T-helper 9 cell (primary cell): ENCODE measurements at regions not wholly inside any gene's neighbourhood (a gene's known extent, or its start where the extent isn't known, plus 50 kb on each side); places are given as distances from the start of the nearest gene placed in this dataset.
"Not testable (repeated sequence)": the region's sequence is repeated elsewhere in the genome, so short reads cannot be mapped to it uniquely, and the experiment has no call there.

Experiments used
- DNase-seq: peaks from one replicate; pipeline ENCODE4 v3.0.0-alpha.2; 2020

DNA sequence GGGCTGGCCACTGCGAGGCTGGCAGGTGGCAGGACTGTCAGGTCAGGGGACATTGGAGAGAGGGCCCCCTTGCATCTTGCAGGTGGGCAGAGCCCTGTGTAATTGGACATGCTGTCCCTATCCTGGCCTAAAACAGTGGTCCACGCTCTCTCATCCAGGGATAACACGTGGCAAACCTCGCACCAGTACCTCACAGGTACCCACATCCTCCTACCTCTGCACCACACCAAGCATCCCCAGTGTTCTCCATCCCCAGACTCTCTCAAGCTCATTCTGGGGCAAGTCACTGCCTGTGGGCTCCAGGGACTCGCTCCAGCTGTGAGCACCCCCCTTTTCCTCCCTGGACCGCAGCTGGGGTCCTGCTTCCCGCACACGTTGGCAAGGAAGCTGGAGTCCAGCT lies 212.3 kb upstream of the LRRC61 start:
- DNase-seq, result not testable (repeated sequence)

DNA sequence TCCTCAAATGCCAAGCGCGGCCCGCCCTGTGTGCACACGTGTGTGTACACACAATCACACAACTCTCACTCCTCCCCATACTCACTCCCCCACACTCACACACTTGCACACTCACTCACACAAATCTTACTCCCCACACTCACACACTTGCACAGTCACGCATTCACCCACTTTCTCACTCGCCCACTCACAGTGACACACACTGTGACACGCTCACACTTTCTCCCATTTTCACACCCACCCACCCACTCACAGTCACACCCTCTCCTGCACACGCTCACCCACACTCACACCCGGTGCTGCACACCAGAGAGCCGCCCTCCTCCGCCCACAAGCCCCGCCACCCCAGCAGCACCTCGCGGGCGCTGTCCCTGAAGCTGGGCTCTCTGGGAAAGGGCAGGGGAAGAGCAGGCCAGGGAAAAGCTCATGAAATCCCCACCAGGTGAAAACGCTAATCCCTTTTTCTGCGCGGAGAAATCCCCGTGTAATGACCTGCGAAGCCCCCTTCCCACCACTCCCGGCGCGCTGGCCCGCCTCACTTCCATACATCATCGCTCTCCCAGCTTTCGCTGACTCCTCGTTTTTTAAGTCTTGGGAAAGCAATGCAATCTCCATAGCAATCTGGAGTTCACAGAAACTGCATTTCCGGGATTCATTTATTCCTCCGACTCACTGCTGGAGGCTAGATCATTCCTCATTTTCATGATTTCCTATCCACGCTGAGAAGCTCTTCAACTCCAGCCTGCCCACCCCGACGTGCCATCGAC lies 211.6 kb upstream of the LRRC61 start:
- DNase-seq, result not testable (repeated sequence)

- DNase-seq, result not testable (repeated sequence)
Observed at GRCh38 chr7:150113301-150113700, 209.9 kb upstream of the LRRC61 start.

DNA sequence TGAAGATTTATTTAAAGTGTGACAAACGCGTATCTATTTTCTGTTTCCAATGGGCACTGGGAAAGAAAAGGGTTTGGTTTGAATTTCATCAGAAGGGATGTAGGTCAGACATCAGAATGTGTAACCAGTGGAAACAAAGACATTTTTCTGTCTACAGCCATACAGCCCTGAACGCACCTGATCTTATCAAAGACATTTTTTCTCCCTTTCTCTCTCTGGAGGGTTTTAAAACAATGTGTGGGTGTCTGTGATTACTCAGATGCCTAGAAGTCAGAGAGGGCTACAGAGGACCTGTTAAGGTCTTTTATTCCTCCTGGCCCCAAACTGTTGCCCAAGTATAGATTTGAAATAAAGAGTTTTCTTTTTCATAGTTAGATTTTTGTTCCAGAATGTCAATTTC lies 208.6 kb upstream of the LRRC61 start:
- DNase-seq, result not testable (repeated sequence)

DNA sequence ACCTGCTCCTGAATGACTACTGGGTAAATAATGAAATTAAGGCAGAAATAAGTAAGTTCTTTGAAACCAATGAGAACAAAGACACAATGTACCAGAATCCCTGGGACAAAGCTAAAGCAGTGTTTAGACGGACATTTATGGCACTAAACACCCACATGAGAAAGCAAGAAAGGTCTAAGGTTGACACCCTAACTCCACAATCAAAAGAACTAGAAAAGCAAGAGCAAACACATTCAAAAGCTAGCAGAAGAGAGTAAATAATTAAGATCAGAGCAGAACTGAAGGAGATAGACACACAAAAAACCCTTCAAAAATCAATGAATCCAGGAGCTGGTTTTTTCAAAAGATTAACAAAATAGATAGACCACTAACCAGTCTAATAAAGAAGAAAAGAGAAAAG lies 203.2 kb upstream of the LRRC61 start:
- not testable (repeated sequence) for DNase-seq

DNA sequence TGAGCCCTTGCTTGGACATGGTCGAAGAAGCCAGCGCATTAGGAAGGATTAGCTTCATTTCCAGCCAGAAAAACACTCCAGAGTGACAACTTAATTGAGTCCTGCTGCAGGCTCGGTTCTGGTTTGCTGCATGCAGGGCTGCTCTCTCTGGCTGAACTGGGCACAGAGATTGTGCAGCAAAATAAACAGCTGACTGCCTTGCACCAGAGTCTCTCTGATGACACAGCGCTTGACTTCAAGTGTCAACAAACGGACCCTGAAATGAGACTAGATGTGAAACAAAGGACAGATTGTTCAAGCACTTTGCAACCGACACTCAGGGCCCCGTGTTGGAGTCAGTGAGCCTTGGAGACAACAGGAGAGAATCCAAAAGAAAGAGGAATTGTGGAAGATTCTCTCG lies 197.3 kb upstream of the LRRC61 start:
- DNase-seq, result not testable (repeated sequence)

- not testable (repeated sequence) for DNase-seq
Observed at GRCh38 chr7:150134451-150134850, 188.7 kb upstream of the LRRC61 start.

DNA sequence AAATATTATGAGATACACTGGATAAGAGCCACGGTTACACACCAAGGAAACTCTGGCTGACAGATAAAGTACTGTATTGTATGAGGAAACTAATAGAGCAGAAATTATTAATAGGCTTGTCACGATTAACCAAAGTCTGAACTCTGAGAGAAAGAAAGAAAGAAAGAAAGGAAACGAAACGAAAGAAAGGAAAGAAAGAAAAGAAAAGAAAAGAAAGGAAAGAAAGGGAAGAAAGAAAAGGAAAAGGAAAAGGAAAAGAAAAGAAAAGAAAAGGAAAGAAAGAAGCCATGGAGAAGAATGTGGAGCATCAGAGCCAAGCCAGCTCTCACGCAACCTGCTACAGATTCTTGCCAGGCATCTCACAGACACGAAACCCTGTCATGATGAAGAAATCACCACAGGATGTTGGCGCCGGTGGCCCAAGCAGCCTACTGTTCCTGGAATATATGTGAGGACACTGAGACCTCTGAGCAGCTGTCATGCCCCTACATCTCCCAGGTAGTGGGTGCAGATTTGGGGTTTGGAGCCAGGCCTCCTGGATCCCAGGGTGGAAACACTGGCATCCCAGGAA lies 187.4 kb upstream of the LRRC61 start:
- DNase-seq, result not testable (repeated sequence)

DNA sequence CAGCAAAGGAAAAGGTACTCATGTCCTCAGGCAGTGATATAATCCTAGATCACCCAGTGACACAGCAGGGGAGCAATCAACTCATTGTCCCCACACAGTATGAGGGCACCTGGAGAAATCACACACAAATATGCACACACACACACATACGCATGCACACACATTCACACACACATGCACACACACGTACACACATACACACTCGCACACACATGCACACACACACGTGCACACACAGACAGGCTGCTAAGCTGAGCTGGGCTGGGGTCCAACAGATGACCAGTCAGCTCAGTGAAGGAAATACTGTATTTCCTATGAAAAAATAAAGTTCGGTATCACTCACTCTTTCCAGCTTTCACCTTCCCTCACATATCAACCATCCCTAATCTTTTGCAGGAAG lies 183.3 kb upstream of the LRRC61 start:
- DNase-seq, result not testable (repeated sequence)

GRCh38 chr7:150141525-150142345 lies 181.4 kb upstream of the LRRC61 start:
- not testable (repeated sequence) for DNase-seq

DNA sequence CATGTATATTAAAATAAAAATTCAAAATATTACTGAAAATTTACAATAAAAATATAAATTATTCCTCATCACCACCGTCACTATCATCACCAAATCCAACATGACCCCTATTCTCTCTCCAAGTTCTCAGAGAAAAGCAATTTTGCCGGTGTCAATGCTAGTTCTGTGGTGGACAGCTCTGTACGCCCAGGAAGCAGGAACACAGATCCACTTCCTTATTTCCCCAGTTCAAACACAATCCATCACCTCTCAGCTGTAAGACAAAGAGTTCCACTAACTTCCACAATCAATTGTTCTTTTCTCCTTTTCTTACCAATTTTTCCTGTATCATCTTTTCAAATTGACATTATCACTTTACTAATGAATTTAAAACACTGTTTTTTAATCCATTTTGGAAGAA lies 177.0 kb upstream of the LRRC61 start:
- not testable (repeated sequence) for DNase-seq

- DNase-seq, result not testable (repeated sequence)
Observed at GRCh38 chr7:150147524-150147923, 175.6 kb upstream of the LRRC61 start.

- DNase-seq, result not testable (repeated sequence)
Observed at GRCh38 chr7:150156015-150156414, 167.1 kb upstream of the LRRC61 start.

DNA sequence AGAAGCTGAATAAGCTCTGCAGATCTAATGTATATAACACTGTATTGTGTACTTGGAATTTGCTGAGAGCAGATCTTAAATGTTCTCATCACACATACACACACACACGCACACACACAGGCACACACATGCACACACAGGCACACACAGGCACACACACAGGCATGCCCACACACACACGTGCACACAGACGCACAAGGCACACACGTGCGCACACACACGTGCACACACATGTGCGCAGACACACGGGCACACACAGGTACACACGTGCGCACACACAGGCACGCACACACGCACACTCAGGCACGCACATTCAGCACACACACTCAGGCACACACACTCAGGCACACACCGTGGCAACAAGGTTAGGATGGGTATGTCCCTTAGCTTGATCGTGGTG lies 164.5 kb upstream of the LRRC61 start:
- DNase-seq, result not testable (repeated sequence)

GRCh38 chr7:150169515-150169914 lies 153.6 kb upstream of the LRRC61 start:
- not testable (repeated sequence) for DNase-seq

DNA sequence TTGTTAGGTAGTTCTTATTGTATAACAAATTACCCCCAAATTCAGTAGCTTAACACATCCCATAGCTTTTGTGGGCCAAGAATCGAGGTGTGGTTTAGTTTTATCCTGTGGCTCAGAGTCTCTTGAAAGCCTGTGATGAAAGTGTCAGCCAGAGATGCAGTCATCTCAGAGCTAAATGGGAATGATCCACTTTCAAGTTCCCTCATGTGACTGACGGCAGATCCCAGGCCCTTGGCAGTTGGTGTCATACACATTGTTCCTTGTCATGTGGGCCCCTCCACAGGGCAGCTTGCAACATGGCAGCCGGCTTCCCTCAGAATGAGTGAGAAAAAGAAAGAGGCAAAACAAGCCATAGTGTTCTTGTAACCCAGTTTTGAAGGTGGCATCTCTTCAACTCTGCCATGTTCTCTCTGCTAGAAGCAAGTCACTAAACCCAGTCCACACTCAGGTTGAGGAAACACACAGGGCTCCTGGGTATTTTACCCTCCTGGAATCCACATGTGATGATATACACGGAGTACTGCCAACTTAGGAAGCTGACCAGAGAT lies 153.1 kb upstream of the LRRC61 start:
- DNase-seq, result not testable (repeated sequence)

DNA sequence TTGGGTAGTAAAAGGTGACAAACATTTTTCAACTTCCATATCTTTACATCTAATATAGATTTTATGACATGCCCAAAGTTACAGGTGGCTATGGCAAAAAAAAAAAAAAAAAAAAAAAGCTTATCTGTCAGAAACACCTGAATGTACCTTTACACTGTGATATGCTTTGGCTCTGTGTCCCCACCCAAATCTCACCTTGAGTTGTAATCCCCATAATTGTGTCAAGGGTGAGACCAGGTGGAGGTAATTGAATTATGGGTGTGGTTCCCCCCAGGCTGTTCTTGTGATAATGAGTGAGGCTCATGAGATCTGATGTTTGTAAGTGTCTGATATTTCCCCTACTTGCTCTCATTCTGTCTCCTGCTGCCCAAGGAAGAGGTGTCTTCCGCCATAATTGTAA lies 139.6 kb upstream of the LRRC61 start:
- DNase-seq, result not testable (repeated sequence)

DNA sequence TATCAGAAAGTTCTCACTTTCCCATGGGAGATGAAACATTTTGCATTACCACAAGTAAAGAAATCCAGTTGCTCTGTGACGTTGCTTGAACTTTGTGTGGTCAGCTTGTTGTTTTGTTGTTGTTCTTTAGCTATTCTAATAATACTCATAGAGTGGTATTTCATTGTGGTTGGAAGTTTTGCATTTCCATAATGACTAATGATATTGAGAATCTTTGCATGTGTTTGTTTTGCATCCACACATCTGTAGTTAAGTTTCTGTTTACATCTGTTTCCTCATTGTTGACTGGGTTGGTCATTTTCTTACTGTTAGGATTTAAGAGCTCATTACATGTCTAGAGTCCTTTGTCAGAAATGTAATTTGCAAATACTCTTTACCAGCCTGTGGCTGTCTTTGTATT lies 133.2 kb upstream of the LRRC61 start:
- DNase-seq, result not testable (repeated sequence)

DNA sequence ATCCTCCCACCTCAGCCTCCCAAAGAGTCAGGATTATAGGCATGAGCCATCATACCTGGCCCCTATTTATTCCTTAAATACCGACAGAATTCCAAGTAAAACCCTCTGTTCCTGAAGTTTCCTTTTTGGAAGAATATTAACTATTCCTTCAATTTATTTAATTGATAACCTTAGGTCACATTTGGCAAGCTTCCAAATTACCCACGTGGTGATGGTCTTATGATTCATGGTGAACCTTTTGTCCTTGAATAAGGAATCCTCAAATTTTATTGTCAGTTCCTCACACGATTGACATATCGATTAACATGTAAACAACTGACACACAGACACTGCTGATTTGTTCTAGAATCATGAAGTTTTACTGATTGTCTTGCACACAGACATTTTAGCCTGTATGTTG lies 130.6 kb upstream of the LRRC61 start:
- DNase-seq, result not testable (repeated sequence)

GRCh38 chr7:150193866-150194265 lies 129.3 kb upstream of the LRRC61 start:
- not testable (repeated sequence) for DNase-seq
